Sigmoid colon (tissue), 6 donors: ENCODE measurements at regions not wholly inside any gene's neighbourhood (a gene's known extent, or its start where the extent isn't known, plus 50 kb on each side); places are given as distances from the start of the nearest gene placed in this dataset.

Experiments
- DNase-seq: peaks from one replicate; pipeline ENCODE4 v3.0.0-alpha.2; 2019
- H3K27ac ChIP-seq, 4 donors: fragments of 200-600 bp; sonication (generic); one replicate each; pipeline ENCODE4 v1.5.1; 2016 to 2019; ENCODE audit warnings: mild to moderate bottlenecking in 1 of 4
- H3K27me3 ChIP-seq, 3 donors: fragments of 200-600 bp; sonication (generic); one replicate each; pipeline ENCODE4 v1.5.1; 2019; ENCODE audit warnings: mild to moderate bottlenecking in 1 of 3
- H3K36me3 ChIP-seq, 4 donors: fragments of 200-600 bp; sonication (generic); one replicate each; pipeline ENCODE4 v1.5.1; 2016 to 2019
- H3K4me1 ChIP-seq, 4 donors: fragments of 200-600 bp; sonication (generic); one replicate each; pipeline ENCODE4 v1.5.1; 2017 to 2019
- H3K4me3 ChIP-seq, 4 donors: fragments of 200-600 bp; sonication (generic); one replicate each; pipeline ENCODE4 v1.5.1; 2017 to 2019; ENCODE audit warnings: mild to moderate bottlenecking in 2 of 4, moderate library complexity in 1 of 4
- H3K9me3 ChIP-seq, 4 donors: fragments of 200-600 bp in 3 of 4; sonication (generic) in 3 of 4; one replicate each; pipeline versions ENCODE4 v1.5.1 to v1.6.1; 2013 to 2019
- CTCF ChIP-seq, 4 experiments: fragments of 450-650 bp in 3 of 4; fragments of 200-600 bp in 1 of 4; IDR thresholded peaks; one replicate each; pipeline ENCODE4 v1.5.1; 2016 to 2019; ENCODE audit warnings: antibody characterized with exemption in 4 of 4, mild to moderate bottlenecking in 3 of 4, moderate library complexity in 2 of 4
- EP300 ChIP-seq, 4 donors: sonication (generic); formaldehyde crosslinking; IDR thresholded peaks; one replicate each; pipeline ENCODE4 v1.6.1; 2017; ENCODE audit warnings: antibody characterized with exemption in 4 of 4
- POLR2A ChIP-seq, 2 donors: fragments of 450-650 bp; IDR thresholded peaks; one replicate each; pipeline ENCODE4 v1.6.1; 2016; ENCODE audit warnings: antibody characterized with exemption in 2 of 2, mild to moderate bottlenecking in 2 of 2, moderate library complexity in 2 of 2
- POLR2AphosphoS5 ChIP-seq, 4 donors: sonication (generic); formaldehyde crosslinking; IDR thresholded peaks; one replicate each; pipeline ENCODE4 v1.6.1; 2017; ENCODE audit warnings: antibody characterized with exemption in 4 of 4
- WGBS, 2 donors: extraction: QIAGEN DNeasy Blood & Tissue Kit; methylation state at CpG; one replicate each; pipeline ENCODE4 v1.1.7; 2013; 5-methylcytosine and 5-hydroxymethylcytosine counted together
- intact Hi-C: fragments of 100-400 bp; cut with DNase I; formaldehyde crosslinking; loops from one replicate; pipeline ENCODE4 v1.15.1; 2023
- donor health status: healthy with polysubstance abuse.
- donor health status: healthy.

GRCh38 chr20:61127311-61128039, 124.6 kb upstream of the CDH4 start:
- intact Hi-C loops, result no loop called here
- H3K36me3 ChIP-seq, result no peaks in the 10 kb centered on the region
- TF ChIP-seq POLR2A (IDR thresholded peaks at IDR 0.05) (no peak), EP300 (IDR thresholded peaks at IDR 0.05) (no peak)
- no peak overlapping the region for H3K27ac ChIP-seq
- H3K4me1 ChIP-seq, result no peaks in the 10 kb centered on the region
- 79 to 87% methylated on average over 12 of the region's 12 CpGs for WGBS, 2 donors
- H3K27me3 ChIP-seq, result peaks cover 0 to 21% (median 6%) of the 10 kb centered on the region in 3 donors
- H3K9me3 ChIP-seq, result no peaks in the 10 kb centered on the region
- no peak overlapping the region for H3K4me3 ChIP-seq
- DNase-seq, result no peak

- Histone ChIP-seq H3K27ac (no peak overlapping the region), H3K4me1 (no peaks in the 10 kb centered on the region), H3K9me3 (no peaks in the 10 kb centered on the region), H3K36me3 (no peaks in the 10 kb centered on the region), H3K4me3 (no peak overlapping the region), H3K27me3 (peaks cover 0 to 23% (median 6%) of the 10 kb centered on the region in 3 donors)
- intact Hi-C loops, result no loop called here
- 72 to 76% methylated on average over 14 of the region's 14 CpGs for WGBS, 2 donors
- DNase-seq, result no peak
- no peak for TF ChIP-seq CTCF (IDR thresholded peaks at IDR 0.05)
- TF ChIP-seq EP300 (IDR thresholded peaks at IDR 0.05), result no peak
Measured at GRCh38 chr20:61128701-61129269, 123.3 kb upstream of the CDH4 start.

GRCh38 chr20:61129311-61129710, 122.8 kb upstream of the CDH4 start:
- TF ChIP-seq CTCF (IDR thresholded peaks at IDR 0.05), result no peak
- TF ChIP-seq POLR2AphosphoS5 (IDR thresholded peaks at IDR 0.05), result no peak
- no peak for TF ChIP-seq POLR2A (IDR thresholded peaks at IDR 0.05)
- no peak for TF ChIP-seq EP300 (IDR thresholded peaks at IDR 0.05)
- WGBS, 2 donors, result 29 to 42% methylated on average over 12 of the region's 12 CpGs
- no peak for DNase-seq
- Histone ChIP-seq H3K4me1 (no peaks in the 10 kb centered on the region), H3K4me3 (no peak overlapping the region), H3K9me3 (no peaks in the 10 kb centered on the region), H3K27me3 (peaks cover 0 to 28% (median 6%) of the 10 kb centered on the region in 3 donors), H3K36me3 (no peaks in the 10 kb centered on the region), H3K27ac (no peak overlapping the region)
- intact Hi-C loops, result no loop called here

GRCh38 chr20:61130156-61130555, 121.9 kb upstream of the CDH4 start:
- intact Hi-C loops, result no loop called here

More at GRCh38 chr20:61130156-61130555, 121.9 kb upstream of the CDH4 start:
- Histone ChIP-seq H3K4me1 (no peaks in the 10 kb centered on the region), H3K9me3 (no peaks in the 10 kb centered on the region), H3K4me3 (no peak overlapping the region), H3K27me3 (peaks cover 0 to 36% (median 6%) of the 10 kb centered on the region in 3 donors), H3K27ac (no peak overlapping the region), H3K36me3 (no peaks in the 10 kb centered on the region)
- no peak for DNase-seq
- WGBS, 2 donors, result 73 to 86% methylated on average over 7 of the region's 7 CpGs
- TF ChIP-seq CTCF (IDR thresholded peaks at IDR 0.05) (no peak), EP300 (IDR thresholded peaks at IDR 0.05) (no peak), POLR2AphosphoS5 (IDR thresholded peaks at IDR 0.05) (no peak), POLR2A (IDR thresholded peaks at IDR 0.05) (no peak)
